IPS-15b (cell line): ENCODE measurements at regions not wholly inside any gene's neighbourhood (a gene's known extent, or its start where the extent isn't known, plus 50 kb on each side); places are given as distances from the start of the nearest gene placed in this dataset.

ENCODE experiments used
- H3K27me3 ChIP-seq: one replicate; pipeline ENCODE4 v1.6.1; 2013; ENCODE audit warnings: low read length; ENCODE audit not compliant: control insufficient read depth, insufficient read depth
- H3K36me3 ChIP-seq: one replicate; pipeline ENCODE4 v1.6.1; 2013; ENCODE audit warnings: low read length; ENCODE audit not compliant: control insufficient read depth, insufficient read depth
- H3K4me1 ChIP-seq: one replicate; pipeline ENCODE4 v1.6.1; 2013; ENCODE audit warnings: mild to moderate bottlenecking, low read length; ENCODE audit not compliant: control insufficient read depth, insufficient read depth
- H3K4me3 ChIP-seq: one replicate; pipeline ENCODE4 v1.5.1; 2013; ENCODE audit warnings: low read depth, low read length
- H3K9ac ChIP-seq: one replicate; pipeline ENCODE4 v1.6.1; 2013; ENCODE audit warnings: low read depth, mild to moderate bottlenecking, low read length
- H3K9me3 ChIP-seq: one replicate; pipeline ENCODE4 v1.6.1; 2013; ENCODE audit warnings: mild to moderate bottlenecking, low read length; ENCODE audit not compliant: control insufficient read depth, insufficient read depth

- no peak overlapping the region for H3K9ac ChIP-seq
- H3K9me3 ChIP-seq: no peaks in the 10 kb centered on the region
- H3K36me3 ChIP-seq: no peaks in the 10 kb centered on the region
- no peaks in the 10 kb centered on the region for H3K27me3 ChIP-seq
- H3K4me1 ChIP-seq: no peaks in the 10 kb centered on the region
- no peak overlapping the region for H3K4me3 ChIP-seq
Observed at GRCh38 chr3:178048768-178049167, 487.5 kb upstream of the KCNMB2 start.

DNA sequence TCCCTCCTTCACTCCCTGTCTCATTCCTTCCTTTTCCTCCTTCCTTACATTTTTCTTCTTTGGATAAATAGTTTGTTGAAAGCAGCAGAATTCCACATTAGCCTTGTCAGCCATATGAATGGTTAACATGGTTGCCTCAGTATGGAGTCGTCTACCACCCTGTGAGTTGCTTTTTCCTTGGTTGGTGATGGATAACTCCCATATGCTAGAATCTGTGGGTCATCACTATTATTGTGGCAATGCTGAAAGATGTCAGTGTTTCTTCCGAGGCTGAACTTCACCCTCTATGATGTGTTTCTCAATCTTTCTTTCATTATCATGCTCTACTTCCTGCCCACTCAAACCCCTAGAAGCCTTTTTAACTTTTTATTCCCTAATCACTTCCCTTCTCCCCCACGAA is 481.8 kb upstream of the KCNMB2 start:
- no peaks in the 10 kb centered on the region for H3K4me1 ChIP-seq

DNA sequence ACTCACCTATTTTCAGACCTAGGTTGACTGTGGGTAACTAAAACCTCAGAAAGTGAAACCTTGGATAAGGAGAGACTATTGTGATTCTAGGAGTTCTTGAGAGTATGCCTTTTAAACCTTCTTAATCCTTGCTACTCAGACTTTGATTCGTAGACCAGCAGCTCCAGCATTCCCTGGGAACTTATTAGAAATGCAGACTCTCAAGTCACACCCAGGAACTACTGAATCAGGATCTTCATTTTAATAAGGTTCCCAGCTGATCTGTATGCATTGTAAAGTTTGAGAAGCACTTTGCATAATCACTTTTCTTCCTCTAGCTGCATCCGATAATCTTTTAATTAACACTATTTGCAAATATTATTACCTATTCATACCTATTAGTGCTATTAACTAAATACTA is 480.3 kb upstream of the KCNMB2 start:
- H3K9ac ChIP-seq: no peak overlapping the region

More for the DNA sequence above, 481.8 kb upstream of the KCNMB2 start:
- Histone ChIP-seq H3K9ac (no peak overlapping the region), H3K27me3 (no peaks in the 10 kb centered on the region), H3K4me3 (no peak overlapping the region), H3K36me3 (no peaks in the 10 kb centered on the region), H3K9me3 (no peaks in the 10 kb centered on the region)

DNA sequence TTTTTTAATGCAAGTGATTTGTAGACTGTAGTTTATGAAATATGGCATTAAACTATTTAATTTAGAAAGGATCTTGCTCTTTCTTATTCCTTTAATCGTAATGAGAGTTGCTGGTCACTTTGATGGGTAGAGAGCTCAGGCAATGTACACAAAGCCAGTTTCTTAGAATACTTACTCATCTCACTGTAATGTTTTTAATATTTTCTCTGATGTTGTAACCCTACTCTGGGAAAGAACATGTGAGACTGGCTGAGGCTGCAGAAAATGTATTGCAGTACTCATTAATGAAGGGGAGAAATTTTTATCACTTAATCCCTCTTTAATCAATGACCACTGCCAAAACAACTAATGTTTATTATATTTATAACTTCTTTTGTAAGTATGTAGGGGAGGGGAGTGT is 479.4 kb upstream of the KCNMB2 start:
- no peaks in the 10 kb centered on the region for H3K36me3 ChIP-seq
- no peak overlapping the region for H3K9ac ChIP-seq
- H3K4me3 ChIP-seq: no peak overlapping the region
- no peaks in the 10 kb centered on the region for H3K9me3 ChIP-seq
- H3K27me3 ChIP-seq: no peaks in the 10 kb centered on the region
- H3K4me1 ChIP-seq: no peaks in the 10 kb centered on the region

More for the DNA sequence above, 480.3 kb upstream of the KCNMB2 start:
- Histone ChIP-seq H3K9me3 (no peaks in the 10 kb centered on the region), H3K4me1 (no peaks in the 10 kb centered on the region), H3K27me3 (no peaks in the 10 kb centered on the region), H3K36me3 (no peaks in the 10 kb centered on the region), H3K4me3 (no peak overlapping the region)

DNA sequence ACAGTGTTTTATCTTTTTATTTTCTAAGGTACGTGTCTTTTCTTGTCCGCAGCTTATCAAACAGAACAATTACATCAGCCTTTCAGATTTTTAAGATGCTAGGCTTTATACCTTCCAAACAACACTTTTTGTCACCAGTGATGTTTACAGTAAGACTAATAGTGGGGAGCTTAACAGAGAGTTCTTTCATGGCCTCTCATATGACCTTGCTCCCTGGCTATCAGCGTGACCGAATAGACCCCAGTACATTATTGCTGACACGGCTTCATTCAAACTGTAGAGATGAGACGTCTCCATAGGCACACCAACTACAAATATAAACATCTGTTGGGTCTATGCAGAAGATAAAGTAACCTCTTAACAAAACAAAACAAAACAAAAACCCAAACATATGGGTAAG is 477.6 kb upstream of the KCNMB2 start:
- Histone ChIP-seq H3K9me3 (no peaks in the 10 kb centered on the region), H3K9ac (no peak overlapping the region), H3K4me3 (no peak overlapping the region), H3K4me1 (no peaks in the 10 kb centered on the region), H3K36me3 (no peaks in the 10 kb centered on the region), H3K27me3 (no peaks in the 10 kb centered on the region)

DNA sequence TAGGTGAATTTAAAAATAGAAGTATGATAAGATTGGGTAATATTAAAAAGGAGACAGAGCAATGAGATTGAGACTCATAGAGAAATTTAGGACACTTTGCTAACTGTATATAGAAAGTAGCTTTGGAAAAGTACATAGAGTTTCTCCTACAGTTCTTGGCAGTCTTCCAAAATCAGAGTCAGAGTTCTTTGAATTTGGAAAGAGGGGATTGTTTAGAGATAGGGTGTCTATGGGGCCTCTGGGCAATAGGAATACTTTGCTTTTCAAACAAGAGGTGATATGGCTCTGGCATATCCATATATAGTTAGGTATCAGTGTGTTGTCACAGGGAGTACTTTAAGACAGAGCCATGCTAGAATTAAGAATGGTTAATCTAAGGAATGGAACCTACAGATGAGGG is 477.1 kb upstream of the KCNMB2 start:
- no peaks in the 10 kb centered on the region for H3K36me3 ChIP-seq

GRCh38 chr3:178059836-178060235 is 476.4 kb upstream of the KCNMB2 start:
- no peak overlapping the region for H3K4me3 ChIP-seq
- H3K4me1 ChIP-seq: no peaks in the 10 kb centered on the region
- H3K27me3 ChIP-seq: no peaks in the 10 kb centered on the region
- H3K9me3 ChIP-seq: no peaks in the 10 kb centered on the region
- no peaks in the 10 kb centered on the region for H3K36me3 ChIP-seq
- no peak overlapping the region for H3K9ac ChIP-seq

More for the DNA sequence above, 477.1 kb upstream of the KCNMB2 start:
- Histone ChIP-seq H3K9me3 (no peaks in the 10 kb centered on the region), H3K9ac (no peak overlapping the region), H3K4me1 (no peaks in the 10 kb centered on the region), H3K27me3 (no peaks in the 10 kb centered on the region), H3K4me3 (no peak overlapping the region)

GRCh38 chr3:178060407-178060806 is 475.8 kb upstream of the KCNMB2 start:
- Histone ChIP-seq H3K36me3 (no peaks in the 10 kb centered on the region), H3K9ac (no peak overlapping the region), H3K9me3 (no peaks in the 10 kb centered on the region), H3K4me3 (no peak overlapping the region), H3K27me3 (no peaks in the 10 kb centered on the region), H3K4me1 (no peaks in the 10 kb centered on the region)

- H3K9ac ChIP-seq: no peak overlapping the region
- no peaks in the 10 kb centered on the region for H3K4me1 ChIP-seq
- H3K4me3 ChIP-seq: no peak overlapping the region
- no peaks in the 10 kb centered on the region for H3K27me3 ChIP-seq
- H3K9me3 ChIP-seq: no peaks in the 10 kb centered on the region
- no peaks in the 10 kb centered on the region for H3K36me3 ChIP-seq
Observed at GRCh38 chr3:178062126-178062525, 474.1 kb upstream of the KCNMB2 start.

DNA sequence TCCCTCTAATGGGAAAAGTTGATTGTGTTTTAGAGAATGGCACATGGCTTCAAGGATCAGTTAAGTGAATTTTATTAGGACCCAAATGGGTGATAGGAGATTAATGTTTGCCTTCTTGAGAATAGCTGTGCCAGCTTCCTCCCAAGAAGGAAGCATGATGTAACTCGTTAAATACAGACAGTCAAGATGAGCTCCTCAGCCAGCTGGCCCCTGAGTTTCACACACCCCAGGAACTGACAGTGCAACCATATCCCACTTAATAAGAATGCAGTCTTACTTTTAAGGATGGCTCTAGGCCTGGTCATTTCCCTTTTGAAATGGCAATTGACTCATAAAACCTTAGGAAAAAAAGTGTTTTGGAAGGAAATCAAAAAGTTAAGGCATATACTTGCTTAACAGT is 472.8 kb upstream of the KCNMB2 start:
- Histone ChIP-seq H3K4me3 (no peak overlapping the region), H3K36me3 (no peaks in the 10 kb centered on the region)

GRCh38 chr3:178067721-178068120 is 468.5 kb upstream of the KCNMB2 start:
- no peaks in the 10 kb centered on the region for H3K9me3 ChIP-seq
- no peaks in the 10 kb centered on the region for H3K36me3 ChIP-seq
- no peak overlapping the region for H3K4me3 ChIP-seq
- no peaks in the 10 kb centered on the region for H3K4me1 ChIP-seq
- H3K9ac ChIP-seq: no peak overlapping the region
- H3K27me3 ChIP-seq: no peaks in the 10 kb centered on the region

More for the DNA sequence above, 472.8 kb upstream of the KCNMB2 start:
- Histone ChIP-seq H3K9ac (no peak overlapping the region), H3K9me3 (no peaks in the 10 kb centered on the region), H3K4me1 (no peaks in the 10 kb centered on the region), H3K27me3 (no peaks in the 10 kb centered on the region)

GRCh38 chr3:178072391-178073305 is 463.6 kb upstream of the KCNMB2 start:
- H3K27me3 ChIP-seq: no peaks in the 10 kb centered on the region
- H3K9ac ChIP-seq: no peak overlapping the region
- H3K4me1 ChIP-seq: no peaks in the 10 kb centered on the region
- no peaks in the 10 kb centered on the region for H3K9me3 ChIP-seq
- no peaks in the 10 kb centered on the region for H3K36me3 ChIP-seq
- no peak overlapping the region for H3K4me3 ChIP-seq
